HCT116 (cell line): ENCODE measurements at regions not wholly inside any gene's neighbourhood (a gene's known extent, or its start where the extent isn't known, plus 50 kb on each side); places are given as distances from the start of the nearest gene placed in this dataset.

Source experiments
- ATAC-seq: fragments of 200-7000 bp; cut with Tn5 transposase; 2 replicates; pipeline ENCODE4 v1.9.1; 2020; ENCODE audit warnings: mild to moderate bottlenecking, moderate library complexity
- BruUV-seq: library from RNA; stranded (reverse); fragments of 400-500 nt; replicated peaks from 2 replicates; lab custom pipeline; 2021; lab: Mats Ljungman, UMichigan
- CTCF ChIA-PET: fragments of 300-600 bp; sonication (Branson Sonifier 250); formaldehyde crosslinking; loops from one replicate; lab custom pipeline; 2021; ENCODE audit warnings: antibody characterized with exemption; lab: Charles Lee
- POLR2A ChIA-PET: fragments of 300-600, 350-600 bp; sonication (Branson Sonifier 250); formaldehyde crosslinking; loops from one replicate; lab custom pipeline; 2021; ENCODE audit warnings: antibody characterized with exemption; lab: Charles Lee
- RAD21 ChIA-PET, 2 experiments: fragments of 300-600 bp; sonication (Branson Sonifier 250); formaldehyde crosslinking; loops; one replicate each; lab custom pipeline; 2023; ENCODE audit warnings: low total read pairs in 2 of 2; ENCODE audit not compliant: uncharacterized antibody in 2 of 2, unreplicated experiment in 2 of 2, low non-redundant PET in 1 of 2; lab: Charles Lee
- DNase-seq: peaks from one replicate; pipeline ENCODE4 v3.0.0-alpha.2; 2010; ENCODE audit warnings: low read depth, low spot score
- H2AFZ ChIP-seq: fragments of 200-600 bp; shearing (Covaris generic), sonication (generic); 2 replicates; pipeline ENCODE4 v1.6.1; 2017; ENCODE audit warnings: low read depth, mixed run types, mixed read lengths, antibody characterized with exemption, low read length; ENCODE audit not compliant: poor library complexity, severe bottlenecking
- H3K27ac ChIP-seq: 2 replicates; pipeline ENCODE4 v1.5.1; 2012; ENCODE audit warnings: low read depth, low read length
- H3K27me3 ChIP-seq: fragments of 200-600 bp; sonication (generic); 2 replicates; pipeline ENCODE4 v1.6.1; 2016; ENCODE audit warnings: mixed run types, low read length, mixed read lengths; ENCODE audit not compliant: insufficient read depth
- H3K36me3 ChIP-seq, 2 experiments: fragments of 200-500 bp in 1 of 2; fragments of 200-600 bp in 1 of 2; sonication (Bioruptor generic) in 1 of 2; sonication (generic) in 1 of 2; 2 replicates each; pipeline versions ENCODE4 v1.5.1 to v1.6.1; 2014 to 2016; ENCODE audit warnings: low read length in 2 of 2, inconsistent platforms in 1 of 2, mixed read lengths in 1 of 2, mixed run types in 1 of 2; ENCODE audit not compliant: insufficient read depth in 2 of 2, control insufficient read depth in 1 of 2
- H3K4me1 ChIP-seq, 2 experiments: fragments of 200-600 bp in 1 of 2; sonication (generic) in 1 of 2; 2 replicates each; pipeline versions ENCODE4 v1.5.1 to v1.6.1; 2012 to 2017; ENCODE audit warnings: low read length in 2 of 2, inconsistent platforms in 1 of 2, mild to moderate bottlenecking in 1 of 2, mixed read lengths in 1 of 2, mixed run types in 1 of 2, moderate library complexity in 1 of 2; ENCODE audit not compliant: insufficient read depth in 2 of 2, control insufficient read depth in 1 of 2
- H3K4me2 ChIP-seq: fragments of 200-600 bp; sonication (generic); 2 replicates; pipeline ENCODE4 v1.6.1; 2017; ENCODE audit warnings: mixed run types, low read length, mixed read lengths
- H3K4me3 ChIP-seq, 2 experiments: fragments of 200-600 bp in 1 of 2; sonication (generic) in 1 of 2; replicated peaks in 1 of 2; 2 replicates each; pipeline ENCODE4 v1.5.1; 2011 to 2016; ENCODE audit warnings: low read length in 2 of 2, control low read depth in 1 of 2, low read depth in 1 of 2, mild to moderate bottlenecking in 1 of 2, mixed read lengths in 1 of 2, mixed run types in 1 of 2
- H3K79me2 ChIP-seq: fragments of 200-600 bp; sonication (generic); 2 replicates; pipeline ENCODE4 v1.6.1; 2017; ENCODE audit warnings: mild to moderate bottlenecking, mixed run types, low read length, moderate library complexity, mixed read lengths; ENCODE audit not compliant: insufficient read depth
- H3K9ac ChIP-seq: fragments of 200-600 bp; sonication (generic); 2 replicates; pipeline ENCODE4 v1.6.1; 2016; ENCODE audit warnings: low read length, mixed read lengths
- H3K9me2 ChIP-seq: fragments of 200-600 bp; sonication (generic), shearing (Covaris generic); 2 replicates; pipeline ENCODE4 v1.6.1; 2017; ENCODE audit warnings: mixed run types, mild to moderate bottlenecking, moderate library complexity; ENCODE audit not compliant: insufficient read depth
- H3K9me3 ChIP-seq, 2 experiments: fragments of 200-500 bp in 1 of 2; fragments of 200-600 bp in 1 of 2; sonication (Bioruptor generic) in 1 of 2; sonication (generic) in 1 of 2; 2 replicates each; pipeline ENCODE4 v1.6.1; 2014 to 2017; ENCODE audit warnings: low read length in 2 of 2, mixed read lengths in 2 of 2, inconsistent platforms in 1 of 2, low read depth in 1 of 2, mild to moderate bottlenecking in 1 of 2, mixed run types in 1 of 2, moderate library complexity in 1 of 2; ENCODE audit not compliant: control insufficient read depth in 1 of 2, insufficient read depth in 1 of 2
- H4K20me1 ChIP-seq: fragments of 200-600 bp; sonication (generic), shearing (Covaris generic); 2 replicates; pipeline ENCODE4 v1.6.1; 2017; ENCODE audit warnings: mixed run types, mild to moderate bottlenecking, moderate library complexity; ENCODE audit not compliant: insufficient read depth
- CEBPB ChIP-seq: IDR thresholded peaks from 2 replicates; pipeline ENCODE4 v1.6.1; 2012; ENCODE audit warnings: low read depth
- EGR1 ChIP-seq: IDR thresholded peaks from 2 replicates; pipeline ENCODE4 v1.6.1; 2012; ENCODE audit warnings: low read depth
- ELF1 ChIP-seq: IDR thresholded peaks from 2 replicates; pipeline ENCODE4 v1.6.1; 2012; ENCODE audit warnings: low read depth, borderline replicate concordance
- EZH2 ChIP-seq: fragments of 200-600 bp; sonication (generic); IDR thresholded peaks from 2 replicates; pipeline ENCODE4 v1.6.1; 2017; ENCODE audit warnings: antibody characterized with exemption, mixed run types
- EZH2phosphoT487 ChIP-seq: fragments of 200-600 bp; IDR thresholded peaks from 2 replicates; pipeline ENCODE4 v1.6.1; 2018; ENCODE audit warnings: antibody characterized with exemption, borderline replicate concordance
- POLR2A ChIP-seq: IDR thresholded peaks from 2 replicates; pipeline ENCODE4 v1.7.0; 2011; ENCODE audit warnings: borderline replicate concordance; ENCODE audit not compliant: insufficient read depth, insufficient read length; ENCODE audit errors: extremely low read depth
- SP1 ChIP-seq: IDR thresholded peaks from 2 replicates; pipeline ENCODE4 v1.6.1; 2012; ENCODE audit warnings: low read depth
- YY1 ChIP-seq: IDR thresholded peaks from 2 replicates; pipeline ENCODE4 v1.6.1; 2011; ENCODE audit warnings: low read length, low read depth, moderate library complexity, mild to moderate bottlenecking; ENCODE audit not compliant: insufficient replicate concordance; ENCODE audit errors: extremely low read depth
- intact Hi-C: fragments of 100-400 bp; cut with micrococcal nuclease; formaldehyde crosslinking; loops from 2 replicates; pipeline ENCODE4 v1.10.0; 2022
- TF ChIP-seq, protein P1 (sequence below), 3 experiments: fragments of 200-600 bp in 1 of 3; sonication (generic) in 1 of 3; IDR thresholded peaks in 2 of 3; conservative IDR thresholded peaks in 1 of 3; 2 replicates each; pipeline ENCODE4 v1.5.1; 2012 to 2017; ENCODE audit warnings: low read depth in 2 of 3, low read length in 2 of 3, antibody characterized with exemption in 1 of 3, borderline replicate concordance in 1 of 3, control low read depth in 1 of 3, mild to moderate bottlenecking in 1 of 3, mixed read lengths in 1 of 3, mixed run types in 1 of 3, moderate library complexity in 1 of 3; ENCODE audit not compliant: insufficient read depth in 1 of 3
- TF ChIP-seq, protein P2 (sequence below): IDR thresholded peaks from 2 replicates; pipeline ENCODE4 v1.6.1; 2012; ENCODE audit warnings: low read depth
- TF ChIP-seq, protein P3 (sequence below): IDR thresholded peaks from 2 replicates; pipeline ENCODE4 v1.6.1; 2012

DNA sequence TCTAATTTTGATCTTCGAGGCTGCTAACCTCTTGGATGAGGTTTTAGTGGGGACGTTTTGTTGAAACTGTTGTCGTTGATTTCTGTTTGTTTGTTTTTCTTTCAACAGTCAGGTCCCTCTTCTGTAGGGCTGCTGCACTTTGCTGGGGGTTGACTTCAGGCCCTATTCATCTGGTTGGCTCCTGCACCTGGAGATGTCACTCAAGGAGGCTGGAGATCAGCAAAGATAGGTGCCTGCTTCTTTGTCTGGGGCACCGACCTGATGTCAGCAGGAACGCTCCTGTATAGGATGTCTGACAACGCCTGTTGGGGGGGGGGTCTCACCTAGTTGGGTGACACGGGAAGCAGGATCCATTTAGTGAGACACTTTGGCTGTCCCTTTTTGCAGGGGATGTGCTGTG lies 915.6 kb upstream of the CHAC2 start:
- no peak overlapping the region for H3K4me3 ChIP-seq
- DNase-seq (no peak), ATAC-seq (no peak)
- H3K4me1 ChIP-seq: no peaks in the 10 kb centered on the region
- no peaks in the 10 kb centered on the region for H3K79me2 ChIP-seq
- H3K9me2 ChIP-seq: no peaks in the 10 kb centered on the region
- H3K9ac ChIP-seq: no peak overlapping the region
- TF ChIP-seq POLR2A (no peak), YY1 (no peak), SP1 (no peak), EZH2 (no peak), EGR1 (no peak), EZH2phosphoT487 (no peak), CEBPB (no peak), ELF1 (no peak)
- TF ChIP-seq, protein P1, sequence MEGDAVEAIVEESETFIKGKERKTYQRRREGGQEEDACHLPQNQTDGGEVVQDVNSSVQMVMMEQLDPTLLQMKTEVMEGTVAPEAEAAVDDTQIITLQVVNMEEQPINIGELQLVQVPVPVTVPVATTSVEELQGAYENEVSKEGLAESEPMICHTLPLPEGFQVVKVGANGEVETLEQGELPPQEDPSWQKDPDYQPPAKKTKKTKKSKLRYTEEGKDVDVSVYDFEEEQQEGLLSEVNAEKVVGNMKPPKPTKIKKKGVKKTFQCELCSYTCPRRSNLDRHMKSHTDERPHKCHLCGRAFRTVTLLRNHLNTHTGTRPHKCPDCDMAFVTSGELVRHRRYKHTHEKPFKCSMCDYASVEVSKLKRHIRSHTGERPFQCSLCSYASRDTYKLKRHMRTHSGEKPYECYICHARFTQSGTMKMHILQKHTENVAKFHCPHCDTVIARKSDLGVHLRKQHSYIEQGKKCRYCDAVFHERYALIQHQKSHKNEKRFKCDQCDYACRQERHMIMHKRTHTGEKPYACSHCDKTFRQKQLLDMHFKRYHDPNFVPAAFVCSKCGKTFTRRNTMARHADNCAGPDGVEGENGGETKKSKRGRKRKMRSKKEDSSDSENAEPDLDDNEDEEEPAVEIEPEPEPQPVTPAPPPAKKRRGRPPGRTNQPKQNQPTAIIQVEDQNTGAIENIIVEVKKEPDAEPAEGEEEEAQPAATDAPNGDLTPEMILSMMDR (IDR thresholded peaks at IDR 0.05 in 2 of 3, conservative IDR thresholded peaks at IDR 0.05 in 1 of 3; ENCODE audit: borderline replicate concordance in 1 of 3, insufficient read depth in 1 of 3, low read depth in 2 of 3, low read length in 2 of 3): no peak
- TF ChIP-seq, protein P2, sequence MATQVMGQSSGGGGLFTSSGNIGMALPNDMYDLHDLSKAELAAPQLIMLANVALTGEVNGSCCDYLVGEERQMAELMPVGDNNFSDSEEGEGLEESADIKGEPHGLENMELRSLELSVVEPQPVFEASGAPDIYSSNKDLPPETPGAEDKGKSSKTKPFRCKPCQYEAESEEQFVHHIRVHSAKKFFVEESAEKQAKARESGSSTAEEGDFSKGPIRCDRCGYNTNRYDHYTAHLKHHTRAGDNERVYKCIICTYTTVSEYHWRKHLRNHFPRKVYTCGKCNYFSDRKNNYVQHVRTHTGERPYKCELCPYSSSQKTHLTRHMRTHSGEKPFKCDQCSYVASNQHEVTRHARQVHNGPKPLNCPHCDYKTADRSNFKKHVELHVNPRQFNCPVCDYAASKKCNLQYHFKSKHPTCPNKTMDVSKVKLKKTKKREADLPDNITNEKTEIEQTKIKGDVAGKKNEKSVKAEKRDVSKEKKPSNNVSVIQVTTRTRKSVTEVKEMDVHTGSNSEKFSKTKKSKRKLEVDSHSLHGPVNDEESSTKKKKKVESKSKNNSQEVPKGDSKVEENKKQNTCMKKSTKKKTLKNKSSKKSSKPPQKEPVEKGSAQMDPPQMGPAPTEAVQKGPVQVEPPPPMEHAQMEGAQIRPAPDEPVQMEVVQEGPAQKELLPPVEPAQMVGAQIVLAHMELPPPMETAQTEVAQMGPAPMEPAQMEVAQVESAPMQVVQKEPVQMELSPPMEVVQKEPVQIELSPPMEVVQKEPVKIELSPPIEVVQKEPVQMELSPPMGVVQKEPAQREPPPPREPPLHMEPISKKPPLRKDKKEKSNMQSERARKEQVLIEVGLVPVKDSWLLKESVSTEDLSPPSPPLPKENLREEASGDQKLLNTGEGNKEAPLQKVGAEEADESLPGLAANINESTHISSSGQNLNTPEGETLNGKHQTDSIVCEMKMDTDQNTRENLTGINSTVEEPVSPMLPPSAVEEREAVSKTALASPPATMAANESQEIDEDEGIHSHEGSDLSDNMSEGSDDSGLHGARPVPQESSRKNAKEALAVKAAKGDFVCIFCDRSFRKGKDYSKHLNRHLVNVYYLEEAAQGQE: no peak
- TF ChIP-seq, protein P3, sequence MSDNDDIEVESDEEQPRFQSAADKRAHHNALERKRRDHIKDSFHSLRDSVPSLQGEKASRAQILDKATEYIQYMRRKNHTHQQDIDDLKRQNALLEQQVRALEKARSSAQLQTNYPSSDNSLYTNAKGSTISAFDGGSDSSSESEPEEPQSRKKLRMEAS: no peak
- TF ChIP-seq, all 23 proteins: peak for 0
- H2AFZ ChIP-seq: no peak overlapping the region
- no peaks in the 10 kb centered on the region for H3K36me3 ChIP-seq
- CTCF ChIA-PET: no interaction called here
- intact Hi-C loops: no loop called here
- RAD21 ChIA-PET: no interaction called here
- no peaks in the 10 kb centered on the region for H4K20me1 ChIP-seq
- POLR2A ChIA-PET: no interaction called here
- no peak overlapping the region for H3K4me2 ChIP-seq
- H3K27ac ChIP-seq: no peak overlapping the region
- BruUV-seq: no TSS peak
- no peaks in the 10 kb centered on the region for H3K9me3 ChIP-seq
- no peaks in the 10 kb centered on the region for H3K27me3 ChIP-seq
